BLaER1 treated with 17β-estradiol and CSF1 and Interleukin-3, amounts not matched to agents 10 nM and 100 nM (cell line): ENCODE measurements at regions not wholly inside any gene's neighbourhood (a gene's known extent, or its start where the extent isn't known, plus 50 kb on each side); places are given as distances from the start of the nearest gene placed in this dataset.
"Not testable (repeated sequence)": the region's sequence is repeated elsewhere in the genome, so short reads cannot be mapped to it uniquely, and the experiment has no call there.

ENCODE experiments used
- H3K27ac ChIP-seq, 11 experiments: shearing (Covaris generic); formaldehyde crosslinking; 2 replicates each; pipeline ENCODE4 v1.8.1; 2022
- H3K27me3 ChIP-seq, 11 experiments: shearing (Covaris generic); formaldehyde crosslinking; 2 replicates each; pipeline ENCODE4 v1.8.1; 2022
- H3K36me3 ChIP-seq, 11 experiments: shearing (Covaris generic); formaldehyde crosslinking; 2 replicates each; pipeline ENCODE4 v1.8.1; 2022
- H3K4me1 ChIP-seq, 10 experiments: shearing (Covaris generic); formaldehyde crosslinking; 2 replicates each; pipeline ENCODE4 v1.8.1; 2022
- H3K4me2 ChIP-seq, 11 experiments: shearing (Covaris generic); formaldehyde crosslinking; 2 replicates each; pipeline ENCODE4 v1.8.1; 2022
- H3K4me3 ChIP-seq, 10 experiments: shearing (Covaris generic); formaldehyde crosslinking; 2 replicates each; pipeline ENCODE4 v1.8.1; 2022
- H3K9ac ChIP-seq, 11 experiments: shearing (Covaris generic); formaldehyde crosslinking; 2 replicates each; pipeline ENCODE4 v1.8.1; 2022
- H3K9me3 ChIP-seq, 11 experiments: shearing (Covaris generic); formaldehyde crosslinking; replicated peaks in 1 of 11; 2 replicates each; pipeline ENCODE4 v1.8.1; 2022
- H4K20me1 ChIP-seq, 11 experiments: shearing (Covaris generic); formaldehyde crosslinking; 2 replicates each; pipeline ENCODE4 v1.8.1; 2022
- Cebpa-rat ChIP-seq, 11 experiments: shearing (Covaris generic); IDR thresholded peaks; 2 replicates each; pipeline ENCODE4 v1.8.1; 2022

GRCh38 chr7:55723621-55723941 lies 139.0 kb downstream of the SEPTIN14 start:
- no peak overlapping the region for H3K9ac ChIP-seq
- no peak for TF ChIP-seq Cebpa-rat (IDR thresholded peaks at IDR 0.05)
- H3K4me2 ChIP-seq, result no peak overlapping the region
- no peak overlapping the region for H3K4me3 ChIP-seq
- H3K9me3 ChIP-seq, result no peaks in the 10 kb centered on the region
- no peaks in the 10 kb centered on the region for H3K4me1 ChIP-seq
- no peak overlapping the region for H3K27ac ChIP-seq
- H3K36me3 ChIP-seq, result no peaks in the 10 kb centered on the region
- H4K20me1 ChIP-seq, result no peaks in the 10 kb centered on the region
- no peaks in the 10 kb centered on the region for H3K27me3 ChIP-seq

GRCh38 chr7:55722874-55723620 lies 139.5 kb downstream of the SEPTIN14 start:
- H3K4me3 ChIP-seq, H4K20me1 ChIP-seq, H3K27me3 ChIP-seq, H3K36me3 ChIP-seq, H3K27ac ChIP-seq, H3K4me2 ChIP-seq, H3K9me3 ChIP-seq, H3K9ac ChIP-seq, H3K4me1 ChIP-seq: not testable (repeated sequence)

GRCh38 chr7:55721004-55721403 lies 141.5 kb downstream of the SEPTIN14 start:
- not testable (repeated sequence) for H3K27ac ChIP-seq, H3K27me3 ChIP-seq, H3K4me2 ChIP-seq, H3K36me3 ChIP-seq, H3K9ac ChIP-seq, H3K9me3 ChIP-seq, H3K4me1 ChIP-seq, H4K20me1 ChIP-seq, H3K4me3 ChIP-seq

DNA sequence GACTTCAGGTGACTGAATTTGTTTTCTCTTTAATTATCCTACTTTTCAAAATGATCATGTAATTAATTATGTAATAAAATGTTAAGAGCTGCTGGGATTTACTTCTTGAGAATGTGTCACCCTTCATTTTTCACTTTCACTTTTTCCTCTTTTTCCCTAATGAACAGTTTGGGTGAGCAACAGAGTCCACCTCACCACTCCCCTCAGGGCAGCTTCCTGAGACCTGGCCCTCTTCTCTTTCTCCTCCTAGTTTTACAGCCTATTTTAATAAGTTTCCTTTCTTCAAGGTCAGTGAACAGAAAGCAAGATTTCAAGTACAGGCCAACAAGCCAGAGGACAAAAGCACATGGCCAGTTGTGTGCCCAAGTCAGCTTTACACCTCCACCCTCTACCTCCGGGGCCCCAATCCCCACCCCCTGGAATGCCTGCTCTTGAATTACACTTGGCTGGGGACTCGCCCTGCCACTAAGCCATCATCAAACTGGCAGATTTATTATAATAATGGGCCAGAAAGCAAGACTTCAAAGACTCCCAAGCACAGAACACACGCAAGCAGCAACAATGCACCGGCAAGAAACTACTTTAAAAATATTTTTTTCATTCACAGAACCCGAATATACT lies 143.1 kb upstream of the VOPP1 start:
- not testable (repeated sequence) for H3K4me3 ChIP-seq, H3K27ac ChIP-seq, H3K4me2 ChIP-seq, H3K27me3 ChIP-seq, H3K4me1 ChIP-seq, H3K36me3 ChIP-seq, H4K20me1 ChIP-seq, H3K9me3 ChIP-seq, H3K9ac ChIP-seq

GRCh38 chr7:55714370-55714769 lies 142.1 kb upstream of the VOPP1 start:
- not testable (repeated sequence) for H3K27ac ChIP-seq, H3K4me1 ChIP-seq, H3K36me3 ChIP-seq, H3K4me3 ChIP-seq, H3K4me2 ChIP-seq, H3K9ac ChIP-seq, H4K20me1 ChIP-seq, H3K9me3 ChIP-seq, H3K27me3 ChIP-seq

GRCh38 chr7:55710312-55710711 lies 138.0 kb upstream of the VOPP1 start:
- H3K27me3 ChIP-seq, H4K20me1 ChIP-seq, H3K9me3 ChIP-seq, H3K4me3 ChIP-seq, H3K9ac ChIP-seq, H3K36me3 ChIP-seq, H3K4me2 ChIP-seq, H3K27ac ChIP-seq, H3K4me1 ChIP-seq: not testable (repeated sequence)

DNA sequence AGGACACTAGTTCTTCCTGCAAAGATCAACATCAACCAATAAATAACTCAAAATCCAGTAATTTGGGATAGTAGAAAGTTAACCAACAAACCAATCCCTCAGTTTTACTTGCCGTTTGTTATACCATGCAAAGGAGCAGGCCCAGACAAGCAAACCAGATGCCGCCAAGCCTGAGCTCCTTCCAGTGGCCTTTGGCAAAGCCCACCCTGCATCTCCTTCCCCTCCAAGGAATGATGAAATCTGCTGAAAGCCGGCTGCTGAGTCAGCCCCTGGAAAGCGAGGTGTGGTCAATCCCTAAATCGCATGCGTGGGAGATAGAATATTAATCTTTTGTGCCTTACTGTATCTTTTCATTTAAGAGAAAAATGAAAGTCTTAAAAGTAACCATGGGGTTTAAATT lies 135.7 kb upstream of the VOPP1 start:
- H3K36me3 ChIP-seq, H3K27ac ChIP-seq, H3K9me3 ChIP-seq, H3K9ac ChIP-seq, H3K4me1 ChIP-seq, H3K4me3 ChIP-seq, H3K27me3 ChIP-seq, H3K4me2 ChIP-seq, H4K20me1 ChIP-seq: not testable (repeated sequence)

DNA sequence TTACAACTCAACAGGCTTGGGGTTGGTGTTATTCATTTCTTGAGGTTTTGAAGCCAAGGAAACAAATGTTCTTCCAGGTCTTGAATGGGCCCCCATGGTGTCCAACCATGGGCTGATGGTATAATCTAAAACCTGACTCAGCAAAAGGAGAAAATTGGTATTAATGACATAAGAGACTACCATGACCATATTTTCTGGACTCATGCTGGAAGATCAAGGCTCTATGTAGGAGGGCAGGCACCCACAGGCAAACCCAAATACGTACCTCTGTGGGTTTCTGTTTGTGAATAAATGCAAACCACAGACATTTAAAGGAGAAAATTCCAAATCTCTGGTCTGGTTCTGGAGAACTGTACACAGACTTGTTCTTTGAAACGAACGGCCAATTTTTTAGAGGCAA lies 135.1 kb upstream of the VOPP1 start:
- not testable (repeated sequence) for H3K4me2 ChIP-seq, H4K20me1 ChIP-seq, H3K4me1 ChIP-seq, H3K27me3 ChIP-seq, H3K27ac ChIP-seq, H3K9ac ChIP-seq, H3K9me3 ChIP-seq, H3K4me3 ChIP-seq, H3K36me3 ChIP-seq

- H3K27me3 ChIP-seq, H3K27ac ChIP-seq, H3K9ac ChIP-seq: not testable (repeated sequence)
Observed at GRCh38 chr7:55706451-55707195, 134.3 kb upstream of the VOPP1 start.

DNA sequence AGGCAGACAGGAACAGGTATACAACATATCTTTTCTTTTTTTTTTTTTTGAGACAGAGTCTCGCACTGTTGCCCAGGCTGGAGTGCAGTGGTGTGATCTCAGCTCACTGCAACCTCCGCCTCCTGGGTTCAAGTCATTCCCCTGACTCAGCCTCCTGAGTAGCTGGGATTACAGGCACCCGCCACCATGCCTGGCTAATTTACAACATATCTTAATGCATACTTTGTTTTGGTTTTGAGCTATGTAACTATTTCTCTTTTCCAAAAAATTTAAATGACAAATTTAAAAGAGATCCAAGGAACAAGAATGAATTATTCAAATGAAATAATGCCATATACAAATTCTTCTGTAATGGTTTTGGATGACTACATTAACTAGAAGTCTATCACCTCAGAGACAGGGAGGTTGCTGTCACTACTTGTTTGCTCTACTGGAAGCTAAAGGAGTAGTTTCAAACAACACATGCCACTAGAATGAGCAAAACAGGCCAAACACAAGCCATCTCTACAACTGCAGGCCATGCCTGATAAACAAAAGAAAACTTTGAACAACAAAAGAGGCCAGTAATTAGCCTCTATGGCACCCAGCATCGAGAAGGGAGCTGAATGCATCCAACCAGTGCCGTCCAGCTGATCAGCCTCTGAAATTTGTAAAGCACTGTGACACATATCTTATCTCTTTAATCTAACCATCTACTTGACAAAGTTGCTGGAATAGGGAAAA lies 133.6 kb upstream of the VOPP1 start:
- not testable (repeated sequence) for H3K4me2 ChIP-seq, H3K4me3 ChIP-seq, H3K9me3 ChIP-seq, H3K36me3 ChIP-seq, H3K9ac ChIP-seq, H3K4me1 ChIP-seq, H3K27me3 ChIP-seq, H4K20me1 ChIP-seq, H3K27ac ChIP-seq

More at GRCh38 chr7:55706451-55707195, 134.3 kb upstream of the VOPP1 start:
- not testable (repeated sequence) for H4K20me1 ChIP-seq, H3K4me3 ChIP-seq, H3K9me3 ChIP-seq, H3K36me3 ChIP-seq, H3K4me2 ChIP-seq, H3K4me1 ChIP-seq

- not testable (repeated sequence) for H3K36me3 ChIP-seq, H4K20me1 ChIP-seq, H3K27me3 ChIP-seq, H3K9ac ChIP-seq, H3K9me3 ChIP-seq, H3K4me3 ChIP-seq, H3K4me2 ChIP-seq, H3K27ac ChIP-seq
- peaks cover 0 to 15% (median 12%) of the 10 kb centered on the region in 10 experiments; a peak in 15 of 20 replicates for H3K4me1 ChIP-seq
Observed at GRCh38 chr7:55702831-55703230, 130.5 kb upstream of the VOPP1 start.

- Histone ChIP-seq H3K4me2 (peak overlapping the region in 9 of 11 experiments; percentile 12 to 72 (median 46); a peak in 13 of 22 replicates), H3K27ac (peak overlapping the region in 4 of 11 experiments; percentile 17 to 74 (median 63); a peak in 7 of 22 replicates), H3K4me1 (peaks cover 0 to 30% (median 21%) of the 10 kb centered on the region in 10 experiments; a peak in 15 of 20 replicates)
- not testable (repeated sequence) for H3K36me3 ChIP-seq, H3K9me3 ChIP-seq, H3K9ac ChIP-seq, H3K4me3 ChIP-seq, H3K27me3 ChIP-seq, H4K20me1 ChIP-seq
Observed at GRCh38 chr7:55699450-55699842, 127.1 kb upstream of the VOPP1 start.

DNA sequence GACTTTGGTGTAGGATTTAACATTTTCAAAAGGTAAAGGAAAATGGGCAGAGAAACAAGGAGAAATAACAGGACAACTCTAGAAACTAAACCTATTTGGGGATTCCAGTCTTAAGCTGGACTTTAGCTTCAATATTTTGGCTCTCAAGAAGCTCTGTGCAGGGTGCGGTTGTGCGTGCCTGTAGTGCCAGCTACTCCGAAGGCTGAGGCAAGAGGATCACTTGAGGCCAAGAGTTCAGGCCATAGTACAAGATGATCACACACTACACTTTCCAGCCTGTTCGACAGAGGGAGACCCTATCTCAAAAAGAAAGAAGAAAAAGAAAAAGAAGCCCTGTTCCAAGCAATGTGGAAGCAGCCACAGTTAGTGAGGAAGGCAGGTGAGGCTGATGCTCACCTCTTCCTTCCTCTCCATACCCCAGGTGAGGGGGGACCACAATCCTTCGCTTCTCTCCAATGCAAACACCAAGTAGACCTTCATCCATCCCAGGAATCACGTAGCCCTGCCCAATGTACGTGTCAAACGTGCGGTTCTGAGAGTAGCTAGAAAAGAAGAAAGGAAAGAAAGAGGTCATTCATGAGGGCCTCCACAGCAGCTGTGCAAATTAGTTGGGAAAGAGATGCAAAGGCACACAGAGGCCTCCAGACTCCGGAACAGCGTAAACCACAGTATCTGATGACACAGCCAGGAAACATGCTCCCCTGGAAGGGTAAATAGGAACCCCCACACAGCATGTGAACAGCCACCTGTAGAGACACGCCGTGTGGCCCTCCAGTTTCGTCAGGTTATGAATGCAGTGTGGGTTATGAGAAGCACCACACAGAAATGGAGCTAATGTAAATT lies 126.5 kb upstream of the VOPP1 start:
- not testable (repeated sequence) for H3K27me3 ChIP-seq, H3K36me3 ChIP-seq, H3K9me3 ChIP-seq, H3K4me3 ChIP-seq, H4K20me1 ChIP-seq
- H3K27ac ChIP-seq, result peak overlapping the region in 5 of 11 experiments; percentile 33 to 74 (median 60); a peak in 10 of 22 replicates
- H3K9ac ChIP-seq, result 0 out of 22 replicates have a peak overlapping the region, but pooled peaks of 1 of the 11 experiments have one; percentile 27
- peak overlapping the region in 9 of 11 experiments; percentile 12 to 72 (median 46); a peak in 17 of 22 replicates for H3K4me2 ChIP-seq
- peaks cover 0 to 31% (median 22%) of the 10 kb centered on the region in 10 experiments; a peak in 15 of 20 replicates for H3K4me1 ChIP-seq
